Adrenal gland (tissue), 9 donors: ENCODE measurements at regions not wholly inside any gene's neighbourhood (a gene's known extent, or its start where the extent isn't known, plus 50 kb on each side); places are given as distances from the start of the nearest gene placed in this dataset.

ENCODE experiments used
- DNase-seq, 7 donors: peaks; one replicate each; pipeline ENCODE4 v3.0.0-alpha.2; 2019 to 2020
- H3K27ac ChIP-seq, 5 donors: fragments of 200-600 bp; sonication (generic) in 4 of 5; 1 replicate in 3 of 5; 2 replicates in 2 of 5; pipeline versions ENCODE4 v1.5.1 to v1.8.0; 2016 to 2020; ENCODE audit warnings: mild to moderate bottlenecking in 1 of 5
- H3K27me3 ChIP-seq: fragments of 200-600 bp; 2 replicates; pipeline ENCODE4 v1.8.0; 2021
- H3K36me3 ChIP-seq, 2 donors: fragments of 200-600 bp; replicated peaks in 1 of 2; 1 replicate in 1 of 2; 2 replicates in 1 of 2; pipeline versions ENCODE4 v1.5.1 to v1.8.0; 2018 to 2022
- H3K4me1 ChIP-seq, 2 donors: fragments of 200-600 bp; replicated peaks in 1 of 2; 1 replicate in 1 of 2; 2 replicates in 1 of 2; pipeline versions ENCODE4 v1.5.1 to v1.8.0; 2018 to 2021
- H3K4me3 ChIP-seq, 4 donors: fragments of 200-600 bp; sonication (generic) in 3 of 4; one replicate each; pipeline ENCODE4 v1.5.1; 2016 to 2018
- H3K9me3 ChIP-seq, 3 donors: fragments of 200-600 bp; sonication (generic) in 1 of 3; replicated peaks in 1 of 3; 1 replicate in 2 of 3; 2 replicates in 1 of 3; pipeline versions ENCODE4 v1.5.1 to v1.8.0; 2016 to 2021
- POLR2A ChIP-seq, 2 donors: fragments of 450-650 bp; IDR thresholded peaks; one replicate each; pipeline ENCODE4 v1.6.1; 2017; ENCODE audit warnings: antibody characterized with exemption in 2 of 2, mild to moderate bottlenecking in 2 of 2, moderate library complexity in 1 of 2
- WGBS, 4 donors: extraction: QIAGEN DNeasy Blood & Tissue Kit in 2 of 4; methylation state at CpG; one replicate each; pipeline versions ENCODE4 v1.1.5 to v1.1.7; 2013 to 2017; 5-methylcytosine and 5-hydroxymethylcytosine counted together
- intact Hi-C, 2 donors: fragments of 100-400 bp; cut with DNase I; formaldehyde crosslinking; loops; one replicate each; pipeline versions ENCODE4 v1.14.1 to v1.15.0; 2022 to 2023
- TF ChIP-seq, protein P1 (sequence below), 6 experiments: fragments of 450-650 bp in 4 of 6; fragments of 200-600 bp in 2 of 6; sonication (generic) in 1 of 6; IDR thresholded peaks; 1 replicate in 5 of 6; 2 replicates in 1 of 6; pipeline versions ENCODE4 v1.5.1 to v1.8.0; 2016 to 2021; ENCODE audit warnings: antibody characterized with exemption in 6 of 6, mild to moderate bottlenecking in 2 of 6, moderate library complexity in 1 of 6
- donor health status: healthy with polysubstance abuse.
- donor health status: Bipolar disorder and iron deficiency.
- donor health status: DM: yes; HTN: yes; CAD: no.
- donor health status: DM: no; HTN: no; CAD: no.
- donor health status: DM: no; HTN: no; CAD: no.

GRCh38 chr3:105960381-105960780 is 91.6 kb upstream of the CBLB start:
- H3K27ac ChIP-seq = no peak overlapping the region
- intact Hi-C loops = no loop called here
- TF ChIP-seq POLR2A (IDR thresholded peaks at IDR 0.05) = no peak
- H3K4me1 ChIP-seq = no peaks in the 10 kb centered on the region
- 88 to 90% (median 88%) methylated on average over 5 of the region's 5 CpGs for WGBS, 4 donors
- no peaks in the 10 kb centered on the region for H3K9me3 ChIP-seq
- no peaks in the 10 kb centered on the region for H3K36me3 ChIP-seq
- DNase-seq = no peak
- no peak overlapping the region for H3K4me3 ChIP-seq
- no peaks in the 10 kb centered on the region for H3K27me3 ChIP-seq

DNA sequence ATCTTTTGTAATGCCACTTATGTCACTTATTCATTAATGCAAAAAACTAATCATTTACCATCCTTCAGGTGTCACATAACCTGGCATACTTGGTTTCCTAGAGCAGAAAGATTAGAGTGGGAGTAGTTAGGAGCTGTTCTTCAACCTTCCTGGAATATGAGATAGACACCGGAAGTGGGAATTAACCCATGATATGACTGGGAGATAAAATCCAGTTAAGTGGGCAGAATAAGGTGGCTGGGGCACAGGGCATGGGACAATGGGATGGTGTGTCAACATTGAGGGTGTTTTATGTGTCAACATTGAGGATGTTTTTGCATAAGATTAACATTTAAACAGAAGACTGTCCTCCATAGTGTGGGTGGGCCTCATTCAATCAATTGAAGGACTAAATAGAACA is 94.3 kb upstream of the CBLB start:
- H3K36me3 ChIP-seq = no peaks in the 10 kb centered on the region
- intact Hi-C loops = no loop called here
- H3K27me3 ChIP-seq = no peaks in the 10 kb centered on the region
- H3K4me3 ChIP-seq = no peak overlapping the region
- 84 to 96% (median 89%) methylated on average over 1 of the region's 1 CpG for WGBS, 4 donors
- H3K9me3 ChIP-seq = no peaks in the 10 kb centered on the region
- TF ChIP-seq POLR2A (IDR thresholded peaks at IDR 0.05) = no peak
- TF ChIP-seq, protein P1, sequence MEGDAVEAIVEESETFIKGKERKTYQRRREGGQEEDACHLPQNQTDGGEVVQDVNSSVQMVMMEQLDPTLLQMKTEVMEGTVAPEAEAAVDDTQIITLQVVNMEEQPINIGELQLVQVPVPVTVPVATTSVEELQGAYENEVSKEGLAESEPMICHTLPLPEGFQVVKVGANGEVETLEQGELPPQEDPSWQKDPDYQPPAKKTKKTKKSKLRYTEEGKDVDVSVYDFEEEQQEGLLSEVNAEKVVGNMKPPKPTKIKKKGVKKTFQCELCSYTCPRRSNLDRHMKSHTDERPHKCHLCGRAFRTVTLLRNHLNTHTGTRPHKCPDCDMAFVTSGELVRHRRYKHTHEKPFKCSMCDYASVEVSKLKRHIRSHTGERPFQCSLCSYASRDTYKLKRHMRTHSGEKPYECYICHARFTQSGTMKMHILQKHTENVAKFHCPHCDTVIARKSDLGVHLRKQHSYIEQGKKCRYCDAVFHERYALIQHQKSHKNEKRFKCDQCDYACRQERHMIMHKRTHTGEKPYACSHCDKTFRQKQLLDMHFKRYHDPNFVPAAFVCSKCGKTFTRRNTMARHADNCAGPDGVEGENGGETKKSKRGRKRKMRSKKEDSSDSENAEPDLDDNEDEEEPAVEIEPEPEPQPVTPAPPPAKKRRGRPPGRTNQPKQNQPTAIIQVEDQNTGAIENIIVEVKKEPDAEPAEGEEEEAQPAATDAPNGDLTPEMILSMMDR (IDR thresholded peaks at IDR 0.05) = no peak
- H3K4me1 ChIP-seq = no peaks in the 10 kb centered on the region
- no peak overlapping the region for H3K27ac ChIP-seq
- no peak for DNase-seq

DNA sequence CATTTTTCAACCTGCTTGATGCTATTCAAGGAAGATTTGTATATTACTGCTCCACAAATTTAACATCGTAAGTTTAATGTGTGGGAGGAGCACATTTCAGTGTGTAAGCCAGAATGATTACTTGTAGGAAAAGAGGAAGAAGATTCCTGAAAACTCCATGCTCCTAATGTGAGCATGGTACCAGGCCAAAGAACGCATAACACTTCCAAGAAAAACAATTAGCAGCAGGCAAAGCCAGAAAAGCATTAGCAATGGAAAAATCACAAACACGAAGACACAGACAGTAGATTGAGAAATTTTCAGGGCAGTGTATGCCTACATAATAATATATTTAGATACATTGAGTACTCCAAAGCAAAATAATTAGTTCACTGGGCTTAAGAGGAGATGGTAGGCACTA is 96.6 kb upstream of the CBLB start:
- Histone ChIP-seq H3K27me3 (no peaks in the 10 kb centered on the region), H3K27ac (no peak overlapping the region), H3K4me3 (no peak overlapping the region), H3K9me3 (no peaks in the 10 kb centered on the region), H3K36me3 (no peaks in the 10 kb centered on the region), H3K4me1 (no peaks in the 10 kb centered on the region)
- 54 to 66% (median 63%) methylated on average over 3 of the region's 3 CpGs for WGBS, 4 donors
- intact Hi-C loops = no loop called here
- TF ChIP-seq, protein P1 (IDR thresholded peaks at IDR 0.05) = no peak
- no peak for TF ChIP-seq POLR2A (IDR thresholded peaks at IDR 0.05)
- no peak for DNase-seq

GRCh38 chr3:105967117-105967516 is 98.3 kb upstream of the CBLB start:
- H3K27ac ChIP-seq = no peak overlapping the region
- H3K4me3 ChIP-seq = no peak overlapping the region
- DNase-seq = peak in 1 of 7 donors; percentile 14
- H3K27me3 ChIP-seq = no peaks in the 10 kb centered on the region
- H3K36me3 ChIP-seq = no peaks in the 10 kb centered on the region
- no peaks in the 10 kb centered on the region for H3K9me3 ChIP-seq
- TF ChIP-seq, protein P1 (IDR thresholded peaks at IDR 0.05) = no peak
- TF ChIP-seq POLR2A (IDR thresholded peaks at IDR 0.05) = no peak
- 17 to 50% (median 36%) methylated on average over 1 of the region's 1 CpG for WGBS, 4 donors
- intact Hi-C loops = no loop called here
- H3K4me1 ChIP-seq = no peaks in the 10 kb centered on the region

GRCh38 chr3:105970283-105970682 is 101.5 kb upstream of the CBLB start:
- WGBS, 4 donors = 16 to 36% (median 18%) methylated on average over 1 of the region's 1 CpG
- intact Hi-C loops = no loop called here

More at GRCh38 chr3:105970283-105970682, 101.5 kb upstream of the CBLB start:
- H3K36me3 ChIP-seq = no peaks in the 10 kb centered on the region
- no peak overlapping the region for H3K4me3 ChIP-seq
- no peaks in the 10 kb centered on the region for H3K27me3 ChIP-seq
- no peak overlapping the region for H3K27ac ChIP-seq
- H3K9me3 ChIP-seq = no peaks in the 10 kb centered on the region
- DNase-seq = peak; percentile 26 to 68 (median 66)
- H3K4me1 ChIP-seq = no peaks in the 10 kb centered on the region
- TF ChIP-seq POLR2A (IDR thresholded peaks at IDR 0.05) = no peak
- TF ChIP-seq, protein P1 (IDR thresholded peaks at IDR 0.05) = no peak
